A673 (cell line): ENCODE measurements at regions not wholly inside any gene's neighbourhood (a gene's known extent, or its start where the extent isn't known, plus 50 kb on each side); places are given as distances from the start of the nearest gene placed in this dataset.

Experiments
- BruUV-seq: library from RNA; stranded (reverse); fragments of 400-500 nt; replicated peaks from 2 replicates; lab custom pipeline; 2021; lab: Mats Ljungman, UMichigan
- CTCF ChIA-PET: fragments of 300-600 bp; sonication (Branson Sonifier 250); formaldehyde crosslinking; loops from one replicate; lab custom pipeline; 2022; ENCODE audit warnings: antibody characterized with exemption; lab: Charles Lee
- POLR2A ChIA-PET: fragments of 300-600 bp; sonication (Branson Sonifier 250); formaldehyde crosslinking; loops from one replicate; lab custom pipeline; 2022; ENCODE audit warnings: antibody characterized with exemption; ENCODE audit not compliant: low non-redundant PET; lab: Charles Lee
- DNase-seq: peaks from one replicate; pipeline ENCODE4 v3.0.0-alpha.2; 2015; ENCODE audit warnings: low spot score
- H3K27ac ChIP-seq: fragments of 200-600 bp; sonication (generic); 2 replicates; pipeline ENCODE4 v1.5.1; 2016; ENCODE audit warnings: mixed run types, low read depth, mild to moderate bottlenecking, mixed read lengths, antibody characterized with exemption, low read length; ENCODE audit not compliant: poor library complexity, severe bottlenecking
- H3K27me3 ChIP-seq: fragments of 200-600 bp; sonication (generic); replicated peaks from 2 replicates; pipeline ENCODE4 v1.6.1; 2017; ENCODE audit warnings: mixed run types, low read depth, mild to moderate bottlenecking, mixed read lengths, antibody characterized with exemption, low read length; ENCODE audit not compliant: insufficient read depth, poor library complexity
- H3K36me3 ChIP-seq: fragments of 200-600 bp; sonication (generic); 2 replicates; pipeline ENCODE4 v1.6.1; 2016; ENCODE audit warnings: mixed run types, mild to moderate bottlenecking, mixed read lengths, antibody characterized with exemption, low read length; ENCODE audit not compliant: insufficient read depth, poor library complexity, severe bottlenecking
- H3K4me1 ChIP-seq: fragments of 200-600 bp; sonication (generic); 2 replicates; pipeline ENCODE4 v1.6.1; 2017; ENCODE audit warnings: mixed run types, mild to moderate bottlenecking, mixed read lengths, antibody characterized with exemption, low read length; ENCODE audit not compliant: insufficient read depth, poor library complexity, severe bottlenecking
- H3K4me3 ChIP-seq: fragments of 200-600 bp; sonication (generic); 2 replicates; pipeline ENCODE4 v1.5.1; 2016; ENCODE audit warnings: low read depth, mixed run types, mild to moderate bottlenecking, mixed read lengths, low read length; ENCODE audit not compliant: poor library complexity, severe bottlenecking
- H3K9me3 ChIP-seq: fragments of 200-600 bp; sonication (generic); 2 replicates; pipeline ENCODE4 v1.6.1; 2016; ENCODE audit warnings: mixed run types, low read depth, mild to moderate bottlenecking, mixed read lengths, antibody characterized with exemption, low read length; ENCODE audit not compliant: poor library complexity, severe bottlenecking
- CTCF ChIP-seq: fragments of 300-800, 200-600 bp; sonication (generic); conservative IDR thresholded peaks from 2 replicates; pipeline ENCODE4 v1.5.1; 2017; ENCODE audit warnings: low read depth, mild to moderate bottlenecking, antibody characterized with exemption, low read length, moderate library complexity, mixed read lengths
- EZH2 ChIP-seq: fragments of 200-600 bp; sonication (generic); IDR thresholded peaks from 2 replicates; pipeline ENCODE4 v1.6.1; 2017; ENCODE audit warnings: borderline replicate concordance, low read depth, mild to moderate bottlenecking, mixed read lengths, antibody characterized with exemption, low read length; ENCODE audit not compliant: poor library complexity, severe bottlenecking
- intact Hi-C: fragments of 100-400 bp; cut with micrococcal nuclease; formaldehyde crosslinking; loops from one replicate; pipeline ENCODE4 v1.10.0; 2022; ENCODE audit not compliant: unreplicated experiment

GRCh38 chr13:104898484-104898883 is 1637.0 kb downstream of the EFNB2 start:
- Histone ChIP-seq H3K27ac (no peak overlapping the region), H3K27me3 (no peaks in the 10 kb centered on the region), H3K36me3 (no peaks in the 10 kb centered on the region), H3K4me3 (no peak overlapping the region), H3K4me1 (no peaks in the 10 kb centered on the region), H3K9me3 (no peaks in the 10 kb centered on the region)
- intact Hi-C loops = no loop called here
- POLR2A ChIA-PET = no interaction called here
- no TSS peak for BruUV-seq
- CTCF ChIA-PET = no interaction called here
- DNase-seq = no peak
- no peak for TF ChIP-seq CTCF
- TF ChIP-seq EZH2 = no peak

GRCh38 chr13:104895521-104895920 is 1639.9 kb downstream of the EFNB2 start:
- Histone ChIP-seq H3K27ac (no peak overlapping the region), H3K4me3 (no peak overlapping the region), H3K9me3 (no peaks in the 10 kb centered on the region), H3K36me3 (no peaks in the 10 kb centered on the region), H3K4me1 (no peaks in the 10 kb centered on the region), H3K27me3 (no peaks in the 10 kb centered on the region)
- CTCF ChIA-PET = no interaction called here
- intact Hi-C loops = no loop called here
- no peak for DNase-seq
- BruUV-seq = no TSS peak
- POLR2A ChIA-PET = no interaction called here
- TF ChIP-seq CTCF (no peak), EZH2 (no peak)

- Histone ChIP-seq H3K4me3 (no peak overlapping the region), H3K9me3 (no peaks in the 10 kb centered on the region)
- POLR2A ChIA-PET = no interaction called here
These were observed 1660.3 kb downstream of the EFNB2 start for GRCh38 chr13:104875038-104875754.

More at GRCh38 chr13:104875038-104875754, 1660.3 kb downstream of the EFNB2 start:
- no peak for DNase-seq
- CTCF ChIA-PET = no interaction called here
- no peak for TF ChIP-seq CTCF
- TF ChIP-seq EZH2 = no peak
- intact Hi-C loops = no loop called here
- no peaks in the 10 kb centered on the region for H3K27me3 ChIP-seq
- H3K27ac ChIP-seq = no peak overlapping the region
- H3K4me1 ChIP-seq = no peaks in the 10 kb centered on the region
- no peaks in the 10 kb centered on the region for H3K36me3 ChIP-seq
- BruUV-seq = no TSS peak
